UCSD-AML1 (cell line): ENCODE measurements at regions not wholly inside any gene's neighbourhood (a gene's known extent, or its start where the extent isn't known, plus 50 kb on each side); places are given as distances from the start of the nearest gene placed in this dataset.

Experiments used
- DNase-seq: peaks from one replicate; lab custom pipeline; 2025; ENCODE audit not compliant: unreplicated experiment; lab: John Stamatoyannopoulos, UW

DNA sequence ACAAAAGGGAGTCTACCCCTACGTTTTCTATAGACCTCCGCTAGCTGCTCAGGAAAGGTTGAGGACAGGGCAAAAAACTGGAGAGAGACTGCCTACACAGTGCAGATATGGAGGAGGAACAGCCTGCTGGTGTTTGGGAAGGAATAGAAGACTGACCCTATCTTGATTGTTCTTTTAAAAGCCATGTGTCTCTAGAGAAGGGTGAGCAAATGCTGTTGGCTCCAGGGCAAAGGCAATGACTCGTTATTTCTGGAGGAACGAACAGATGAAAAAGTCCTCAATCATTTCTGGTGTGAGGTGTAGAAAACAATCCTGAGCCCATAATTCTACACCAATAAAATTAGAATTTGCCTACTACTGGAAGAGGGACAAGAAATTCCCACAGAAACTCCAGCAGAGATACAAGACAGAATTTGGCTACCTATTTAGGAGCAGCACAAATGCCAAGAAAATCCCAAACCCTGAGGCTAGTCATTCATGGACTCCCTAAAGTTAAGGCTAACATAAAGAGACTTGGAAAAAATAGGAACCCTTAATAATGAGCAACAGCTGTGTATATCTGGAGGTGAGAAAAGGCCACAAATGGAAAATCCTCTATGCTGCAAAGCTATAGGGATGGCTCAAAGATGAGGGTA is 1206.3 kb upstream of the CNTN5 start:
- no peak for DNase-seq

DNA sequence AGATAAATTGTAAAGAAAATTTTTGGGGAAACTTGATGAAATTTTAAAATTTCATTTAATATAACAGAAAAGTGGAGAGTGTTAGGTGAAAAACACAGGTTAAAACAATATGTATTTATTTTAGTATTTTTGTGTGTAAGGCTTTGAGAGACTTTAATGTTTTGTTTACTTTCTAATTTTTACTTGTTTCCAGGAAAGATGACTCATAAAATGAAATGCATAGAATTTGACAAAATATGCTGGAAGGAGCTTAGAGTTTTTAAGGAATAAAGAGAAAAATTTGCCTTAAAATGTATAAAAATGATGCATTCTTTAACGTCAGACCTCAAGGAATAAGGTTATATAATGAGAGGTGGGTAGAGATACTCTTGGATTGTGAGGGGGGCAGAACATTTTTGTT is 1205.1 kb upstream of the CNTN5 start:
- DNase-seq, result no peak

DNA sequence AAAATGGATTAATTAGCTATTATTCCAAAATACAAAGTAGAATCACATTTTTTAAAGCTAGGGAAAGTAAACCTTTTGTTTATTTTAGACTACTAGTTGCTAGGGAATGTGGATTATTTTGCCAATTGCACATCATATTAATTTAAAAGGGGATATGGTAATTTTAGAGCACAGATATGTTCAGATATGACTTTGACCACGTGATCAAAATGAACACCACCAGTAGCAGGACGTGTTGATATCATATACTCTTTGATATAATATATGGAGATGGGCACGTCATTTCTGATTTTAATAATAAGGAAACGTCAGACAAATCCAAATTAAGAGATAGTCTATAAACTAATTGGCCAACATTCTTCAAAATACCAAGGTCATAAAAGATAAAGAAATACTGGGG is 1188.3 kb upstream of the CNTN5 start:
- DNase-seq, result no peak

DNA sequence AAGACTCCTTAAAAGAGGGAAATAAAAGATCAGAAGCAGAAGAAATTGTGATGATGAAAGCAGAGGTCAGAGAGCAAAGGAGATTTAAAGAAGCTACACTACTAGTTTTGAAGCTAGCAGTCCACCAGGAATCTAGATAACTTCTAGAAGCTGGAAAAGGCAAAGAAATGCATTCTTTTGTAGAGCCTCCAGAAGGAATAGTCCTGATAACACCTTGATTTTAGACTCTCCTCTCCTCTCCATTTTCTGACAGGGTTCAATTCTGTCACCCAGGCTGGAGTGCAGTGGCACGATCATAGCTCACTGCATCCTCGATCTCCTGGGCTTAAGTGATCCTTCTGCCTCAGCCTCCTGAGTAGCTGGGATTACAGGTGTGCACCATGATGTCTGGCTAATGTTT is 1187.3 kb upstream of the CNTN5 start:
- DNase-seq, result no peak

DNA sequence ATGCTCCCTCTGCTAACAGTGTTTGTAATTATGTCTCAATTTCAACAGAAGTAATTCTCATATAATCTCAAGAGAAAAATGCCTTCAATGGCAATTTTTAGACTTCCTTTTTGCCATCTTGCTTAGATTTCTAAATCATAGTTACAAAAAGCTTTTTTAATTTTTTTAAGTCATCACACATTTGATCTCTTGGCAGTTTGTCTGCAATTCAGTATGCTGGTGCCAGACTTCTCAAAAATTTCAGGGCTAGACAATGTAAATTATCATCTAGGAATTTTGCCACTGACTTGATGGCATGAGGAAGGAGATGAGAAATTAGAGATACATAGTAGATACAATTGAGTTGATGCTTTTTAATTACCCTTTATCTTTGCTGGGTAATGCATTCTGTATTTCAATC is 1176.7 kb upstream of the CNTN5 start:
- no peak for DNase-seq

DNA sequence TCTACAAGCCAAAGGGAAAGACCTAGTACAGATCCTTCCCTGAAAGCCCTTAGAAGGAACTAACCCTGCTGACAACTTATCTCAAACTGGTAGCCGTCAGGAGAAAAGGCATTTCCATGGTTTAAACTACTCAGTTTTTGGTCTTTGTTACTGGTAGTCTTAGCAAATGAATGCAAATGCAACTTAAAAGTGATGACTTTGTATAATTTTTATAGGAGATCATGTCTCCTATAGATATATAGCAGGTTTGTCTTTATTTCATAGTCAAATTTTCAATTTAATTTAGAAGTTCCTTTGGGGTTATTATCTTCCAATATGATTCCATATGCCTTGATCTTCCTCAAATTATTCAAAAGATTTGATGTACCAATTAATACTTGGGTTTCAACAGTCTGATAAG is 1173.0 kb upstream of the CNTN5 start:
- DNase-seq, result no peak

DNA sequence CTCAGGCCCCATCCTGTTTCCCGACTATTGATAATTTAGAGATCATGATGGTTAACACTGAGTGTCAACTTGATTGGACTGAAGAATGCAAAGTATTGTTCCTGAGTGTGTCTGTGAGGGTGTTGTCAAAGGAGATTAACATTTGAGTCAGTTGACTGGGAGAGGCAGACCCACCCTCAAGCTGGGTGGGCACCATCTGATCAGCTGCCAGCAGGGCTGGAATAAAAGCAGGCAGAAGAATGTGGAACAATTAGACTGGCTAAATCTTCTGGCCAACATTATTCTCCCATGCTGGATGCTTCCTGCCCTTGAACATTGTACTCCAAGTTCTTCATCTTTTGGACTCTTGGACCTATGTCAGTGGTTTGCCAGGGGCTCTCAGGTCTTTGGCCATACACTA is 1170.0 kb upstream of the CNTN5 start:
- DNase-seq, result no peak

DNA sequence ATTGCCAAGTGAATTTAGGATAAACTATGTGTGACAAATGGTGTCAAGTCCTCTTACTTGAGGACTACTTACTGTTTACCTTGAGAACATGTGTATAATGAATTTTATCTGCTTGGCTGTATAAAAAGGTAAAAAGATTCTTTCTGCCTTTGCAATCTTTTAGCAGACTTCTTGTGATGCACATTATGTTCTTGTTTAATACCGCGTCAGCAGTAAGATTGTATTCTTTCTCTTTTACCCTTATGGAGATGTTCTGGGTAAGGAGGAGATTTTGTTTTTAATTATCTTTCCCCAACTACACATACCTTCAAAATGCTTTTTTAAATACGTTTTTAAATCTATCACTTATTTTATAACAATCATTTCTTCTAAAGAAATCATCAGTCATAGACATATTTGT is 1166.4 kb upstream of the CNTN5 start:
- no peak for DNase-seq

DNA sequence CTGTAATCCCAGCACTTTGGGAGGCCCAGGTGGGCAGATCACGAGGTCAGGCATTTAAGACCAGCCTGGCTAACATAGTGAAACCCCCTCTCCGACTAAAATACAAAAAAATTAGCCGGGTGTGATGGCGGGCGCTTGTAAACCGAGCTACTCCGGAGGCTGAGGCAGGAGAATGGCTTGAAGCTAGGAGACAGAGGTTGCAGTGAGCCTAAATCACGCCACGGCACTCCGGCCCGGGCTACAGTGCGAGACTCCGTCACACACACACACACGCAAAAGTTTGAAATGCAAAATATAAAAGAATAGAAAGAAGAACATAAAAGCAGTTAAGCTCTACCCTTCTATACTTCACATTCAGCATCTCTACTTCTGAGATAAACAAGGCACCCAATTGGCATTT is 1165.9 kb upstream of the CNTN5 start:
- no peak for DNase-seq

DNA sequence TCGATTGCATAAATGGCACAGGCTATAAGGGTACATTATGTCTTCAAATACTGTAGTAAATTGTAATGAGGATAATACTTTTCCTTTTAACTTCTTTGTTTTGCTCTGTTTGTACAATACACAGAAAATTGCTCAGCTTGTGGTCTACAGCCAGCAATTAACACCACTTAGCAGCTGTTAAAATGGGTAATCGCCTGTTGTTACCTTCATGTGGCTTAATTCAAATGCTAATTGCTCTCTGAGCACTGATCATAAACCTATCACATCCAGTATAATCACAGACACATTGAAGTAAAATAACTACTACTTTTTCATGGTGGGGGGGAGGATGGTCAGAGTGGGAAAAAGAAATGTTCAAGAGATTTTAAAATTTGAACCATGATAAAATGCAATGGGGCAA is 1164.1 kb upstream of the CNTN5 start:
- DNase-seq, result no peak

DNA sequence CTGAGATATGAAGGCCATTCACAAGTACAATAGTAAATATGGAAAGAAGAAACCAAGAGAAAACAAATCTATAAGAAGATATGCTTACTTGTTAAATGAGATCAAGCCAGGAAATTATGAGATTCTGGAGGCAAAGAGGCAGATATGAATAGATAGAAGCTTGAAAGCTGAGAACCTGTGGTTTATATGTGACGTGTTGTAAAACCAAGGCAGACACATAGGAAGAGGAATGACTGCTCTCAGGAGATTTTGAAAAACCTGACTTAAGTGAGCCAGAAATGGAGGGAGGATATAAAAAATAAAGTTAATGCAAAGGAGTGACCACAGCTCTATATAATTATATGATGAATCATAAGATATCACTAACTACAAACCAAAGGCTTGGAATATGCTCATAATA is 1160.5 kb upstream of the CNTN5 start:
- DNase-seq, result no peak

DNA sequence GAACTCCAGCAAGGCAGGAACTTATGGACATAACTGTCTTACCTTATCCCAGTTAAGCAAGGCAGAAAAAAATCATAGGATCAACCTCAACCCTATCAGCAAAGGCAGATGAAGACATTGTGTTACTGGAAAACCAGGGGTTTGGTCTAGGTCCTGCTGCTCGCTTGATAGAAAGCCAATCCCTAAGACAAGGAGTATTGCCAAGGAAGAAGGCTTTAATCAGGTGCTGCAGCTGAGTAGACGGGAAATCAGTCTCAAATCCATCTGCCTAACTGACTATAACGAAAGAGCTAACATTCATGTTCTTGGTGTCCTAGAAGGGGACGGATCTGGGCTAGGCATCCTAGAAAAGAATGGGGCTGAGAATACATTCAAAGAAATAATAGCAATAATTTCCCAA is 1158.7 kb upstream of the CNTN5 start:
- no peak for DNase-seq

DNA sequence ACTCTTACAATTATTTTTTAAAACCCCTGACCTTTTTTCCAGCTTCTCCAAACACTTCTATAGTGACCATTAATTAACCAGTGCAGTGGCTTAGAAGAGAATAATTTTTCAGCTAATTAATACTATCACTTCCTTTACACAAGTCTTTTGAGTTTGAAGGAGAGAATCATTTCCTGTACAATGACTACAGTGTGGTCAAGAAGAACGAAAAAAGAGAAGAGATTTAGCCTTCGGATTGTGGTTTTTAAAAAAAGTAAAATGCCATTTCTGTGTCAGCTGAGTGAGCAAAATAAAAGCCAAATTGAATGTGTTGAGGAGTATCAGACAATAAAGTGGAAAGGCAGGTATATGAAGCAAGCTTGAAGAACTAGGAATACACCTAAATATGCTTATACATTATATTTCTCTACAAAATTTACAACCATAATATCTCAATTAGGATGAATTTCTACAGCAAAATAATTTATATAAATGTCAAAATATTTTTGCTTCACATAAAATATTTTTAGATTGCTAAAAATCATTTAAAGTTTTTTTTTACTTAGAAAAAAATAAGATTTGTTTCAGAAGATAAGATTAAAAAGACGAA is 1155.2 kb upstream of the CNTN5 start:
- no peak for DNase-seq

DNA sequence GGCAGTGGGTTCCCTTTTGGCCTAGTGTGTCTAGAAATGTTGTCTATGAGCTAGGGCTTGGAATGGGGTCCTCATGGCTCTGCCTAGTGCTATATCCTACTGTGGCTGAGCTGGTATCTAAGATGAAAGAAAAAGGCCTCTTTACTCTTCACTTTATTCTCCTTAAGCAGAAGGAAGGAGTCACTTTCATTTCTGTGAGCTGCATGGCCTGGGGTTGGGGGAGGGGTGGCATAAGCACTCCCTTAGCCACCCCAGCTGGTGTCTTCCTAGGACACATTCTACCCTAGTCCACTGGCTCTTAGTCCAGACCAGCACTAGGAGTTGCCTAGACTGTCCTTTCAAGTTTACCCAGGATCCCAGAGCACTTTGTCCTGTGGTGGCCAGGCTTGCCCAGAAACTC is 1148.9 kb upstream of the CNTN5 start:
- no peak for DNase-seq

DNA sequence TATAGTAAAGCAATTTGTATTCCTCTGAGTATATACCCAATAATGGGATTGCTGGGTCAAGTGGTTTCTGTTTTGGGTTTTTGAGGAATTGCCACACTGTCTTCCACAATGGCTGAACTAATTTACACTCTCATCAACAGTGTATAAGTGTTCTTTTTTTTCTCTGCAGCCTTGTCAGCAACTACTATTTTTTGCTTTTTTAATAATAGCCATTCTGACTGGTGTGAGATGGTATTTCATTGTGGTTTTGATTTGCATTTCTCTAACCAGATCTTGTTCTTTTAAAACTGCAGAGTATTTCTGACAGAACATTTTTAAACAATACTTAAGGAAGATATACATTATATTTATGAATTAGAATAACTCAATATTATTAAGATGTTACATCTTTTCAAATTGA is 1140.5 kb upstream of the CNTN5 start:
- no peak for DNase-seq

DNA sequence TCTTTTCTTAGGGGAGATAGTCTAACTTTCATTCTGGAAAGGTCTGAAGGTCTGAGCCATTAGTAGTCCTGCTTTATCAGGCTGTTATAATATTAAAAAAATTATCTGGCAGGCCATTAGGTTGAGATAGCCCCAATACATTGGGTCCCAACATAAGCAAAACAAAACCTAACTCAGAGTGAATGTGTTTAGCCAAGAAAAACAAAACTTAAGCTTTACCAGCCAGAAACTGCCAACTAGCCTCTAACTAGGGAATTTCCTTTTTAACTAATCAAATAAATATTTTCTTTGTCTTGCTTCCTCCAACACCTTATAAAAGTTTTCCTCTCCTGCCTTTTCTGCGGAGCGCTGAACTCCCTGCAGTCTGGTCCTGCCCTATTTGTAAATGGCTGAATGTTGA is 1137.7 kb upstream of the CNTN5 start:
- DNase-seq, result no peak

DNA sequence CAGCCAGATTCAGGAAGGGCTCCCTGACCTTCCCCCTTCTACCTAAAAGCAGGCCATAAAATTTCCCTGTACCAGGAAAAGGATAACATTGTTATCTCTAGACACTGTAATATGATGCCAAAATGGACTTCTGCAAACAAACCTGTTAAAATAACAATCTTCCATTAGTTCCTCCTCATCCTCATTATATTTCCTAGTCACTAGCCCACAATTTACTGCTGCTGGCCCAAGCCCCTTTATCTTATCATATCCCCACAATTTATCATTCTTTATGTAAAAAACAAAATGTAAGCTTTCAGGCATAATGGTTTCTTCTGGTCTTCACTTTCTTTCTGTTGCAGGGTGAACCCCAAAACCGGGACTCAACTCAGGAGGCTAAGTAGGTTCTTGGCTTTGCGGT is 1132.1 kb upstream of the CNTN5 start:
- no peak for DNase-seq

DNA sequence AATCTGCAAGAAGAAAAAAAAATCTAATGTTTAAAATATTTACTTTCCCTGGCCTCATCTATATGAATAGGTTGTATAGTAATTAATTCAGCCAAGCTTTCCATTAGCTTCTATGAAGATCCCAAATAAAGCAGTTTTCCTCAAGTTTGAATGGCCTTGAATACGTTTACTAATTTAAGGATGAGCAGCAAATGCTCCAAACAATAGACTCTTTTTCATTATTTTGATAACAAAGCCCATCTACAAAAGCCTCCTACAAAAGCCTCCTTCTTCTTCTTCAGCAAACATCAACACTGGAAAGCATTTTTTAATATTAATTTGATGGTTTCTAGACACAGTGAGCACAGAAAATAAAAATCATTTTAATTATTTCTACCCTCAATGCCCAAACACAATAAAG is 1130.3 kb upstream of the CNTN5 start:
- no peak for DNase-seq

DNA sequence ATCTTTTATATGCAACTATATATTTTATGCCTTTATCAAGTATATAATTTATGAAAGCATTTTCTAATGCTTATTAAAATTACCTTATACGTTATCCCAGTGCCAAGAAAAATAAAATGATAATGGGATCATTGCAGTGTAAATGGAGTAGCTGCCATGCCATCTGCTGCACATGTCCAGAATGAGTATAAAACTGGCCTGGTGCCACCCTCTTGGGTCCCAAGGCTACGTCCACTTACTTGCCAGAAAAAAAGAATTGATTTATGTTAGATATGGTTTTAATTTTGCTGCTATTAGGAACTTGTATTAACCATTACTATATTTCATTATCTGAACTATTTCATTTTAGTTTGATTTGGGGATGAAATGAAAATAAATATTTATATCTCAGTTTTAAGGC is 1127.1 kb upstream of the CNTN5 start:
- DNase-seq, result no peak

DNA sequence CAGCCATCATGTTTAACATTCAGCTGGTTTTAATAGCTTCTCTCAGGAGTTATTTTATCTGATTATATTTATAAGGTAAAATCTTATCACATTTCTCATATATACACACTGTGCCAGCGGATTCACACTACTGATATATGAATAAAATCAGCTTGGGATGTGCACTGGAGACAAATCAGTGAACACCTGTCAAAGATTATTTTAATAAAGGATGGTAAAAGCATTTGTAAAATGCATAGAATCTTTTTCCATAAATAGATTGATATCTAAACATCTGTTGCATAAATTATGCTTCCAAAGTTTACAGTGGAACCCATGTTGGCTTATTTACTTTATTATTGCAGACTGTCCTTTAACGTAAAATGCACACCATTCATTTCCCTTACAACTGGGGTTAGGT is 1125.8 kb upstream of the CNTN5 start:
- no peak for DNase-seq

DNA sequence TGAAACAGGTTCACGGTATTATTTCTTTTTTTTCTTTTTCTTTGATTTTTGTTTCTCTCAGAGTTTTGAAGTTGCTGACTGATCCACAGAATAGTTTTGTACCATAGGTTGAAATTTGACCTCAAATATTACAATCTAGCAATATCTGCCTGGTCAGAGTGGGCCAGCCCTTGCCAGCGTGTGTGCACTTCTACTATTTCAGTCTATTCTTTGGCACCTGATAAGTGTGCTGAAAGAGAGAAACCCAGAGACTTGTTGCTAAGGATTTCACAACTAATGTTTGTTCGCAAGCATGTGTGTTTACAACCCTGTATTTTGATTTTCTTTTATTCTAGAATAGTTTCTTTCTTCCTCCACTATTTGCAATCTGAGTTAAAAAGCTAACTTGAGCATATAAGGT is 1125.2 kb upstream of the CNTN5 start:
- no peak for DNase-seq

DNA sequence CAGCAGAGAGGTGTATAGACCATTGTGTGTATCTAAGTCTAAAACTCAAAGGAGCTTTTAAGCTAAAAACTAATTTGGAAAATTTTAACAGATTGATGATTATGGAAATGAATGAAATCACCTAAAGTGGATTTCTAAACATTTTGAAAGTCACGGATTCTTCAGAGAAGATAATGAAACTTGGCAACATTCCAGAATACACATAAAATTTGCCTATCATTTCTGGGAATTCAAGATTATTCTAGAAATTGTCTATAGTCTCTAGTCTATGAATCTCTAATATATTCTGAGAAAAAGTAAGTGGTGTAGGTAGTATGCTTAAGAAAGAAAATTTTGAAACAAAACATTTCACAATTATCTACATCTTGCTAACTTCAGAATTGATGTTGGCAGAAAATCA is 1117.9 kb upstream of the CNTN5 start:
- DNase-seq, result no peak

DNA sequence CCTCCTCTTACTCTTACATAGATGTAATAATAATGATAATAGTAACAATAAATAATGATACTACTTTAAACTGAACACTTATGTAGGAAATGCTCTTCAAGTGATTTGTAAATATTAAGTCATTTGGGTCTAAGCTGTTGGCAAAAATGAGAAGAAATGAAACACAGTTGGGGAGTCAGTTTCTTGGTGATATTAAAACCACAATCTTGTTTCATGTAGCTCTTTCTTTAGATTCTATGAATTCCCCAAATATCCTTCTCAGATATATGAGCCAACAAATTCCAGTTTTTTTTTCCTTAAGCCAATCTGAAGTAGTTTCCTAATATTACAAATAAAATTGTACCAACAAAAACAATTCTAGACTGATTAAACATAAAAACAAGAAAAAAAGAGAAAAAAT is 1115.6 kb upstream of the CNTN5 start:
- DNase-seq, result no peak

DNA sequence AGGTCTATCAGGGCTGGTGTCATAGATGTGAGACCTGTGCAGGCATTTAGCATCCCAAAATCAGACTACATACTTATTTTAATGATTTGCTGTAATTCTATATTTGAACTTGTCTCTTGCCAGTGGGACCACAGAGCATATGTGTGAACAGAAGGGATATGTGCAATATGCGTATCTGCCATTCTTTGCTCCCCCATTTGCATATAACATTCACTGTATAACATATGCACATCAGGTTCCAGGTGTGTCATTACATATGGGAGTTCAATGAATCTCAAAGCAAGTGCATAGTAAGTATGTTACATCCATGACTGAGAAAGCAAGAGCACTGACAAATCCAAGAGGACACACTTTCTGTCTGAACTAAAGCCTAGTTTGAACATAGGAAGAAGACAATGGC is 1115.1 kb upstream of the CNTN5 start:
- no peak for DNase-seq
